Neural cell (in vitro differentiated cells): ENCODE measurements at regions not wholly inside any gene's neighbourhood (a gene's known extent, or its start where the extent isn't known, plus 50 kb on each side); places are given as distances from the start of the nearest gene placed in this dataset.
"Not testable (repeated sequence)": the region's sequence is repeated elsewhere in the genome, so short reads cannot be mapped to it uniquely, and the experiment has no call there.

ENCODE experiments used
- H2AFZ ChIP-seq: fragments of 200-600, 300-800 bp; sonication (generic), shearing (Covaris generic); 2 replicates; pipeline ENCODE4 v1.6.0; 2014; ENCODE audit warnings: low read depth, mild to moderate bottlenecking, antibody characterized with exemption, low read length, moderate library complexity
- H3F3A ChIP-seq: fragments of 200-600 bp; shearing (Covaris generic); 2 replicates; pipeline ENCODE4 v1.6.1; 2016; ENCODE audit warnings: mild to moderate bottlenecking, moderate library complexity, mixed read lengths, antibody characterized with exemption, low read length; ENCODE audit not compliant: insufficient read depth, poor library complexity, severe bottlenecking
- H3K27ac ChIP-seq: fragments of 200-600, 300-800 bp; sonication (generic), shearing (Covaris generic); 2 replicates; pipeline ENCODE4 v1.5.1; 2014; ENCODE audit warnings: mild to moderate bottlenecking, low read length, moderate library complexity
- H3K27me3 ChIP-seq: fragments of 300-800, 200-600 bp; sonication (generic), shearing (Covaris generic); 2 replicates; pipeline ENCODE4 v1.6.0; 2014; ENCODE audit warnings: mild to moderate bottlenecking, low read depth, low read length, moderate library complexity; ENCODE audit not compliant: insufficient read depth
- H3K36me3 ChIP-seq: fragments of 300-800, 200-600 bp; sonication (generic), shearing (Covaris generic); 2 replicates; pipeline ENCODE4 v1.5.1; 2014; ENCODE audit warnings: mild to moderate bottlenecking, antibody characterized with exemption, low read length, moderate library complexity; ENCODE audit not compliant: insufficient read depth
- H3K4me2 ChIP-seq: fragments of 300-800, 200-600 bp; sonication (generic), shearing (Covaris generic); 2 replicates; pipeline ENCODE4 v1.6.0; 2014; ENCODE audit warnings: mild to moderate bottlenecking, low read length
- H3K4me3 ChIP-seq: fragments of 300-800, 200-600 bp; sonication (generic), shearing (Covaris generic); 2 replicates; pipeline ENCODE4 v1.5.1; 2014; ENCODE audit warnings: mild to moderate bottlenecking, low read length, moderate library complexity
- H3K79me2 ChIP-seq: fragments of 200-600 bp; shearing (Covaris generic); replicated peaks from 2 replicates; pipeline ENCODE4 v1.6.0; 2014; ENCODE audit warnings: mild to moderate bottlenecking, low read length, moderate library complexity; ENCODE audit not compliant: insufficient read depth
- H3K9ac ChIP-seq: fragments of 300-800, 200-600 bp; sonication (generic), shearing (Covaris generic); 2 replicates; pipeline ENCODE4 v1.6.1; 2016; ENCODE audit warnings: mild to moderate bottlenecking, low read length, mixed read lengths
- H3K9me2 ChIP-seq: fragments of 200-600 bp; shearing (Covaris generic); 2 replicates; pipeline ENCODE4 v1.6.1; 2016; ENCODE audit warnings: mild to moderate bottlenecking, low read length, mixed read lengths; ENCODE audit not compliant: insufficient read depth
- H3K9me3 ChIP-seq: fragments of 200-600, 300-800 bp; sonication (generic), shearing (Covaris generic); 2 replicates; pipeline ENCODE4 v1.6.1; 2016; ENCODE audit warnings: mild to moderate bottlenecking, mixed run types, low read length, moderate library complexity, mixed read lengths
- H4K20me1 ChIP-seq: fragments of 200-600 bp; shearing (Covaris generic); 2 replicates; pipeline ENCODE4 v1.6.1; 2016; ENCODE audit warnings: mild to moderate bottlenecking, mixed run types; ENCODE audit not compliant: insufficient read depth

GRCh38 chr16:46394963-46395362 is 226.2 kb downstream of the SHCBP1 start:
- H2AFZ ChIP-seq, H3K27me3 ChIP-seq, H4K20me1 ChIP-seq, H3K4me3 ChIP-seq, H3K9me3 ChIP-seq, H3K79me2 ChIP-seq, H3F3A ChIP-seq, H3K4me2 ChIP-seq, H3K36me3 ChIP-seq, H3K9ac ChIP-seq, H3K27ac ChIP-seq, H3K9me2 ChIP-seq: not testable (repeated sequence)

- H3K9me3 ChIP-seq, result peaks cover 12% of the 10 kb centered on the region
- H3K27ac ChIP-seq, H3K4me3 ChIP-seq, H3K79me2 ChIP-seq, H3K9me2 ChIP-seq, H3K9ac ChIP-seq, H3F3A ChIP-seq, H2AFZ ChIP-seq, H3K4me2 ChIP-seq, H4K20me1 ChIP-seq, H3K36me3 ChIP-seq, H3K27me3 ChIP-seq: not testable (repeated sequence)
These were observed 227.0 kb downstream of the SHCBP1 start for GRCh38 chr16:46394149-46394548.

GRCh38 chr16:46392930-46393722 is 228.1 kb downstream of the SHCBP1 start:
- H3K36me3 ChIP-seq, H3K79me2 ChIP-seq, H4K20me1 ChIP-seq, H3K27ac ChIP-seq, H3K27me3 ChIP-seq, H2AFZ ChIP-seq, H3K4me3 ChIP-seq, H3F3A ChIP-seq, H3K4me2 ChIP-seq, H3K9ac ChIP-seq, H3K9me2 ChIP-seq: not testable (repeated sequence)
- peaks cover 12% of the 10 kb centered on the region for H3K9me3 ChIP-seq

- H3K9me2 ChIP-seq, H3K79me2 ChIP-seq, H2AFZ ChIP-seq, H4K20me1 ChIP-seq, H3K4me3 ChIP-seq, H3K27ac ChIP-seq, H3K4me2 ChIP-seq, H3K27me3 ChIP-seq, H3F3A ChIP-seq, H3K9ac ChIP-seq, H3K36me3 ChIP-seq: not testable (repeated sequence)
- H3K9me3 ChIP-seq, result peaks cover 10% of the 10 kb centered on the region
These were observed 230.3 kb downstream of the SHCBP1 start for GRCh38 chr16:46390660-46391462.

GRCh38 chr16:46389561-46390041 is 231.6 kb downstream of the SHCBP1 start:
- not testable (repeated sequence) for H3K9ac ChIP-seq

GRCh38 chr16:46388939-46389491 is 232.2 kb downstream of the SHCBP1 start:
- H3F3A ChIP-seq, H3K36me3 ChIP-seq, H3K79me2 ChIP-seq, H3K4me2 ChIP-seq, H4K20me1 ChIP-seq, H3K9me2 ChIP-seq, H3K27ac ChIP-seq, H3K9ac ChIP-seq, H3K4me3 ChIP-seq, H2AFZ ChIP-seq, H3K27me3 ChIP-seq: not testable (repeated sequence)
- peaks cover 13% of the 10 kb centered on the region for H3K9me3 ChIP-seq

More at GRCh38 chr16:46389561-46390041, 231.6 kb downstream of the SHCBP1 start:
- H3K27ac ChIP-seq, H3K4me2 ChIP-seq, H3K9me2 ChIP-seq, H3K4me3 ChIP-seq, H3K79me2 ChIP-seq, H3K27me3 ChIP-seq, H4K20me1 ChIP-seq, H3K36me3 ChIP-seq, H3F3A ChIP-seq, H3K9me3 ChIP-seq: not testable (repeated sequence)
- peak overlapping the region; percentile 0 for H2AFZ ChIP-seq

GRCh38 chr16:46388354-46388753 is 232.8 kb downstream of the SHCBP1 start:
- not testable (repeated sequence) for H3K36me3 ChIP-seq, H3K9ac ChIP-seq, H3K4me2 ChIP-seq, H3K79me2 ChIP-seq, H3K4me3 ChIP-seq, H3K27me3 ChIP-seq, H4K20me1 ChIP-seq, H2AFZ ChIP-seq, H3F3A ChIP-seq, H3K9me2 ChIP-seq, H3K27ac ChIP-seq
- peaks cover 16% of the 10 kb centered on the region for H3K9me3 ChIP-seq
